WTC11 (cell line): ENCODE measurements at regions not wholly inside any gene's neighbourhood (a gene's known extent, or its start where the extent isn't known, plus 50 kb on each side); places are given as distances from the start of the nearest gene placed in this dataset.
A peak's percentile ranks its signal among the peaks of the same experiment; 100 is the strongest.

ENCODE experiments used
- ATAC-seq: fragments of 200-7000 bp; cut with Tn5 transposase; 2 replicates; pipeline ENCODE4 v1.10.0; 2021; ENCODE audit warnings: mild to moderate bottlenecking, moderate library complexity
- CTCF ChIA-PET: fragments of 300-600 bp; sonication (Branson Sonifier 250); formaldehyde crosslinking; loops from one replicate; lab custom pipeline; 2021; ENCODE audit warnings: antibody characterized with exemption; lab: Charles Lee
- POLR2A ChIA-PET: fragments of 350-600 bp; sonication (Branson Sonifier 250); formaldehyde crosslinking; loops from one replicate; lab custom pipeline; 2021; ENCODE audit warnings: antibody characterized with exemption; lab: Charles Lee
- DNase-seq: peaks from one replicate; pipeline ENCODE4 v3.0.0; 2021; ENCODE audit warnings: low spot score
- H3K27ac Mint-ChIP-seq: 2 replicates; pipeline ENCODE4 v1.8.0; 2021; ENCODE audit warnings: mixed read lengths
- H3K27me3 Mint-ChIP-seq: 2 replicates; pipeline ENCODE4 v1.8.0; 2021; ENCODE audit warnings: low read depth, mild to moderate bottlenecking, moderate library complexity, mixed read lengths
- H3K36me3 Mint-ChIP-seq: 2 replicates; pipeline ENCODE4 v1.8.0; 2021; ENCODE audit warnings: mixed read lengths
- H3K4me1 Mint-ChIP-seq: 2 replicates; pipeline ENCODE4 v1.8.0; 2022; ENCODE audit warnings: mixed read lengths
- H3K4me3 Mint-ChIP-seq: 2 replicates; pipeline ENCODE4 v1.8.0; 2021; ENCODE audit warnings: mild to moderate bottlenecking, moderate library complexity, mixed read lengths
- H3K9me3 Mint-ChIP-seq: 2 replicates; pipeline ENCODE4 v1.8.0; 2021; ENCODE audit warnings: mixed read lengths
- EMX1 ChIP-seq: fragments of 250-450 bp; sonication (Bioruptor Pico); IDR thresholded peaks from 2 replicates; pipeline ENCODE4 v1.8.0; 2021; ENCODE audit warnings: mild to moderate bottlenecking
- FOXJ3 ChIP-seq: sonication (generic); formaldehyde crosslinking; IDR thresholded peaks from 2 replicates; pipeline ENCODE4 v1.9.0; 2021; ENCODE audit warnings: missing genetic modification reagents, mild to moderate bottlenecking, borderline replicate concordance
- FOXK1 ChIP-seq: sonication (generic); formaldehyde crosslinking; IDR thresholded peaks from 2 replicates; pipeline ENCODE4 v1.8.0; 2022; ENCODE audit warnings: mild to moderate bottlenecking, moderate library complexity, missing genetic modification reagents
- IRF2 ChIP-seq: sonication (generic); formaldehyde crosslinking; IDR thresholded peaks from 2 replicates; pipeline ENCODE4 v1.8.0; 2022; ENCODE audit warnings: low read depth, missing genetic modification reagents, borderline replicate concordance
- OVOL2 ChIP-seq: fragments of 250-450 bp; sonication (Bioruptor Pico); IDR thresholded peaks from 2 replicates; pipeline ENCODE4 v1.9.0; 2021; ENCODE audit warnings: mild to moderate bottlenecking, borderline replicate concordance
- RELA ChIP-seq: sonication (generic); formaldehyde crosslinking; IDR thresholded peaks from 2 replicates; pipeline ENCODE4 v1.8.1; 2022; ENCODE audit warnings: missing genetic modification reagents, mild to moderate bottlenecking, borderline replicate concordance
- TCF7 ChIP-seq: sonication (generic); formaldehyde crosslinking; IDR thresholded peaks from 2 replicates; pipeline ENCODE4 v1.8.0; 2022; ENCODE audit warnings: mild to moderate bottlenecking, low read depth, missing genetic modification reagents, moderate library complexity
- TP53 ChIP-seq: sonication (generic); formaldehyde crosslinking; IDR thresholded peaks from 2 replicates; pipeline ENCODE4 v1.8.1; 2023; ENCODE audit warnings: mild to moderate bottlenecking, missing genetic modification reagents
- ZBTB21 ChIP-seq: sonication (generic); formaldehyde crosslinking; IDR thresholded peaks from 2 replicates; pipeline ENCODE4 v1.8.1; 2023; ENCODE audit warnings: mild to moderate bottlenecking, missing genetic modification reagents, borderline replicate concordance
- ZNF423 ChIP-seq: fragments of 250-450 bp; sonication (Bioruptor Pico); IDR thresholded peaks from 2 replicates; pipeline ENCODE4 v2.1.2; 2022; ENCODE audit warnings: mild to moderate bottlenecking, moderate library complexity
- TF ChIP-seq, protein P1 (sequence below): sonication (generic); formaldehyde crosslinking; conservative IDR thresholded peaks from 2 replicates; pipeline ENCODE4 v1.8.1; 2023; ENCODE audit warnings: mild to moderate bottlenecking, low read depth, missing genetic modification reagents, moderate library complexity
- TF ChIP-seq, protein P2 (sequence below): sonication (generic); formaldehyde crosslinking; IDR thresholded peaks from 2 replicates; pipeline ENCODE4 v1.8.1; 2022; ENCODE audit warnings: missing genetic modification reagents, borderline replicate concordance
- TF ChIP-seq, protein P3 (sequence below): sonication (generic); formaldehyde crosslinking; IDR thresholded peaks from 2 replicates; pipeline ENCODE4 v1.8.1; 2022; ENCODE audit warnings: low read depth, missing genetic modification reagents, borderline replicate concordance
- TF ChIP-seq, protein P4 (sequence below): fragments of 250-450 bp; sonication (Bioruptor Pico); IDR thresholded peaks from 2 replicates; pipeline ENCODE4 v1.9.0; 2021; ENCODE audit warnings: mild to moderate bottlenecking
- TF ChIP-seq, protein P5 (sequence below): sonication (generic); formaldehyde crosslinking; IDR thresholded peaks from 2 replicates; pipeline ENCODE4 v1.8.0; 2022; ENCODE audit warnings: missing genetic modification reagents
- TF ChIP-seq, protein P6 (sequence below): sonication (generic); formaldehyde crosslinking; IDR thresholded peaks from 2 replicates; pipeline ENCODE4 v1.8.1; 2022; ENCODE audit warnings: low read depth, mild to moderate bottlenecking, moderate library complexity, missing genetic modification reagents, borderline replicate concordance

DNA sequence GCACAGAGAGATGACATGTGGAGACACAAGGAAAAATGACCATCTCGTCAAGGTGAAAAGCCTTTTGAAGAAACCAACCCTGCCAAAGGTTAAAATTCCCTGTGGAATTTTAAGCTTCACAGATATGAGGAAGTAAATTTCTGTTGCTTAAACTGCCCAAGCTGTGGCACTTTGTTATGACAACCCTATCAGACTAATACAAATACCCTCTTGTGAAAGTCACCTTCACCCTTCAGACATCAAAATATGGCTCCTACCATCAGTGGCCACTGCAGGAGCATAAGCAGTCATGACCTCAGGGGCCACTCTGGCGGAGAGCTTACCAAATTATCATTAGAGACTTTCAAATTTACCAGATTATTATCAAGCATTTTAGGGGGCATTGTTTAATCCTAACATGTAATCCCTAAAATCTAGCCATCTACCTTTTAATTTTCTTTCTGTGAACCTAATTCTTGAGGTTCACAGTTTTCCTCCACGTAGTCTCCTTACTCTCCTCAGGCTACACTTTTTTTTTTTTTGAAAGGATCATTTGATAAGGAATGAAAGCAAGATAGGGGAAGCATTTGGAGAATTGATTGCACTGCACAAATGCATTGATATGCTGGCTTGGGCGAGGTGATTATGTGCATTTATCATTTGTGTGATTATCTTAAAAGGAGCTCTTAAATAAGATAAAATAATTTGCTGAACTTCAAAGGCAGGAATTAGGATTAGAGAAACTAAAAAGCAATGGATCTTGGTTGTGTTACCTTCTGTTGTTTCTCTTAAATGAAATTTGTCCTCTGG lies 90.3 kb downstream of the TMEM168 start:
- CTCF ChIA-PET, result no interaction called here
- no peak for DNase-seq
- TF ChIP-seq, protein P1, sequence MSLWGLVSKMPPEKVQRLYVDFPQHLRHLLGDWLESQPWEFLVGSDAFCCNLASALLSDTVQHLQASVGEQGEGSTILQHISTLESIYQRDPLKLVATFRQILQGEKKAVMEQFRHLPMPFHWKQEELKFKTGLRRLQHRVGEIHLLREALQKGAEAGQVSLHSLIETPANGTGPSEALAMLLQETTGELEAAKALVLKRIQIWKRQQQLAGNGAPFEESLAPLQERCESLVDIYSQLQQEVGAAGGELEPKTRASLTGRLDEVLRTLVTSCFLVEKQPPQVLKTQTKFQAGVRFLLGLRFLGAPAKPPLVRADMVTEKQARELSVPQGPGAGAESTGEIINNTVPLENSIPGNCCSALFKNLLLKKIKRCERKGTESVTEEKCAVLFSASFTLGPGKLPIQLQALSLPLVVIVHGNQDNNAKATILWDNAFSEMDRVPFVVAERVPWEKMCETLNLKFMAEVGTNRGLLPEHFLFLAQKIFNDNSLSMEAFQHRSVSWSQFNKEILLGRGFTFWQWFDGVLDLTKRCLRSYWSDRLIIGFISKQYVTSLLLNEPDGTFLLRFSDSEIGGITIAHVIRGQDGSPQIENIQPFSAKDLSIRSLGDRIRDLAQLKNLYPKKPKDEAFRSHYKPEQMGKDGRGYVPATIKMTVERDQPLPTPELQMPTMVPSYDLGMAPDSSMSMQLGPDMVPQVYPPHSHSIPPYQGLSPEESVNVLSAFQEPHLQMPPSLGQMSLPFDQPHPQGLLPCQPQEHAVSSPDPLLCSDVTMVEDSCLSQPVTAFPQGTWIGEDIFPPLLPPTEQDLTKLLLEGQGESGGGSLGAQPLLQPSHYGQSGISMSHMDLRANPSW (CRISPR knock-in tag), result no peak
- TF ChIP-seq ZBTB21 (no peak), FOXK1 (CRISPR knock-in tag) (no peak), RELA (CRISPR knock-in tag) (no peak), TP53 (CRISPR knock-in tag) (no peak), IRF2 (CRISPR knock-in tag) (no peak), TCF7 (CRISPR knock-in tag) (no peak)
- TF ChIP-seq, protein P2, sequence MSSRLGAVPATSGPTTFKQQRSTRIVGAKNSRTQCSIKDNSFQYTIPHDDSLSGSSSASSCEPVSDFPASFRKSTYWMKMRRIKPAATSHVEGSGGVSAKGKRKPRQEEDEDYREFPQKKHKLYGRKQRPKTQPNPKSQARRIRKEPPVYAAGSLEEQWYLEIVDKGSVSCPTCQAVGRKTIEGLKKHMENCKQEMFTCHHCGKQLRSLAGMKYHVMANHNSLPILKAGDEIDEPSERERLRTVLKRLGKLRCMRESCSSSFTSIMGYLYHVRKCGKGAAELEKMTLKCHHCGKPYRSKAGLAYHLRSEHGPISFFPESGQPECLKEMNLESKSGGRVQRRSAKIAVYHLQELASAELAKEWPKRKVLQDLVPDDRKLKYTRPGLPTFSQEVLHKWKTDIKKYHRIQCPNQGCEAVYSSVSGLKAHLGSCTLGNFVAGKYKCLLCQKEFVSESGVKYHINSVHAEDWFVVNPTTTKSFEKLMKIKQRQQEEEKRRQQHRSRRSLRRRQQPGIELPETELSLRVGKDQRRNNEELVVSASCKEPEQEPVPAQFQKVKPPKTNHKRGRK, result no peak
- TF ChIP-seq, protein P3, sequence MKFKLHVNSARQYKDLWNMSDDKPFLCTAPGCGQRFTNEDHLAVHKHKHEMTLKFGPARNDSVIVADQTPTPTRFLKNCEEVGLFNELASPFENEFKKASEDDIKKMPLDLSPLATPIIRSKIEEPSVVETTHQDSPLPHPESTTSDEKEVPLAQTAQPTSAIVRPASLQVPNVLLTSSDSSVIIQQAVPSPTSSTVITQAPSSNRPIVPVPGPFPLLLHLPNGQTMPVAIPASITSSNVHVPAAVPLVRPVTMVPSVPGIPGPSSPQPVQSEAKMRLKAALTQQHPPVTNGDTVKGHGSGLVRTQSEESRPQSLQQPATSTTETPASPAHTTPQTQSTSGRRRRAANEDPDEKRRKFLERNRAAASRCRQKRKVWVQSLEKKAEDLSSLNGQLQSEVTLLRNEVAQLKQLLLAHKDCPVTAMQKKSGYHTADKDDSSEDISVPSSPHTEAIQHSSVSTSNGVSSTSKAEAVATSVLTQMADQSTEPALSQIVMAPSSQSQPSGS (CRISPR knock-in tag), result no peak
- no peak for ATAC-seq
- Mint-ChIP-seq H3K27ac (no peak overlapping the region), H3K4me1 (peaks cover 9% of the 10 kb centered on the region), H3K36me3 (peaks cover 6% of the 10 kb centered on the region), H3K27me3 (no peaks in the 10 kb centered on the region), H3K9me3 (peaks cover 11% of the 10 kb centered on the region), H3K4me3 (no peak overlapping the region)
- POLR2A ChIA-PET, result no interaction called here

DNA sequence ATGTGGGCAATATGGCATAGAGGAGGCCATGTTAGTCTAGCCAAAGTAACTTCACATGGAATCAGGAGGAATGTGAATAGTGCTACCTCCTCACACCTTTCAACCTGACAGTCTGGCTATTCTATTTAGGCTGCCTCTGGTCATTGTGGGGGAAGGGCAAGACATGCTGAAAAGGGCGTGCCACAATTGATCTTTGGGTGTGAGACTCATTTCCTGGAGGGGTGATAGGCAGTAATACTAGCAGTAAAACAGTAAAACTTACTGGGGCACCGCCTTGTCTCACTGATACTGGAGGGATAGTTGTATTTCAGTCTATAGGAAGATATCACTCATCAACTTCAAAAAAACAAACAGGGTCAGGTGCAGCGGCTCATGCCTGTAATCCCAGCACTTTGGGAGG lies 88.7 kb downstream of the TMEM168 start:
- DNase-seq (no peak), ATAC-seq (peak; percentile 41; the same call in 1 of the 2 replicates)
- Mint-ChIP-seq H3K9me3 (peaks cover 10% of the 10 kb centered on the region), H3K27ac (no peak overlapping the region), H3K36me3 (peaks cover 6% of the 10 kb centered on the region), H3K4me3 (no peak overlapping the region), H3K4me1 (peaks cover 9% of the 10 kb centered on the region), H3K27me3 (no peaks in the 10 kb centered on the region)
- POLR2A ChIA-PET, result no interaction called here
- TF ChIP-seq FOXJ3 (CRISPR knock-in tag), result no peak
- CTCF ChIA-PET, result no interaction called here

DNA sequence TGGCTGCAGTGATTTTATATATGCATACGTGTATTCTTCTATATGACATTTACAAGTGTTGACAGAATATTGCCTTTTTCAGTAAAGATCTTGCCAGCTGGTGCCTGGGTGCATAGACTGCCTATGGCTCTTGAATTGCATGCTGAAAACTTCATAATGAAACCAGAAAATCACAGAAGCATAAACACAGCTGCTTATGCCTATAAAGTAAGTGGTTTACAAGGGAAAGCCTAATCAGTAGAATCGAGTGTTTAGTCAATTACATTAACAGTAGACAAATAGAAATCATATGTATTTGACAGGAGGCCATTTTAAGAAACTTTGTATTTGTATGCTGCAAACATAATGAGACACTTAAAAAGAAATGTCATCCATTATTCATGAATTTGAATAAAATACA lies 82.5 kb downstream of the TMEM168 start:
- no peaks in the 10 kb centered on the region for H3K36me3 Mint-ChIP-seq
- no peak overlapping the region for H3K27ac Mint-ChIP-seq
- H3K4me3 Mint-ChIP-seq, result no peak overlapping the region
- H3K4me1 Mint-ChIP-seq, result 0 out of 2 replicates have a peak, but pooled peaks cover 4% of the 10 kb centered on the region
- ChIA-PET POLR2A (no interaction called here), CTCF (interaction anchor here (0.7 to 1.0 kb wide), 2 partner anchors 134 to 158 kb away, joined by 3 read pairs; no protein-coding TSS in a partner anchor)
- DNase-seq (no peak), ATAC-seq (no peak)
- no peaks in the 10 kb centered on the region for H3K9me3 Mint-ChIP-seq
- no peaks in the 10 kb centered on the region for H3K27me3 Mint-ChIP-seq
- TF ChIP-seq EMX1 (CRISPR knock-in tag) (no peak), ZNF423 (CRISPR knock-in tag) (no peak), OVOL2 (CRISPR knock-in tag) (no peak)
- TF ChIP-seq, protein P4, sequence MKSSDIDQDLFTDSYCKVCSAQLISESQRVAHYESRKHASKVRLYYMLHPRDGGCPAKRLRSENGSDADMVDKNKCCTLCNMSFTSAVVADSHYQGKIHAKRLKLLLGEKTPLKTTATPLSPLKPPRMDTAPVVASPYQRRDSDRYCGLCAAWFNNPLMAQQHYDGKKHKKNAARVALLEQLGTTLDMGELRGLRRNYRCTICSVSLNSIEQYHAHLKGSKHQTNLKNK (CRISPR knock-in tag), result no peak
- TF ChIP-seq, protein P5, sequence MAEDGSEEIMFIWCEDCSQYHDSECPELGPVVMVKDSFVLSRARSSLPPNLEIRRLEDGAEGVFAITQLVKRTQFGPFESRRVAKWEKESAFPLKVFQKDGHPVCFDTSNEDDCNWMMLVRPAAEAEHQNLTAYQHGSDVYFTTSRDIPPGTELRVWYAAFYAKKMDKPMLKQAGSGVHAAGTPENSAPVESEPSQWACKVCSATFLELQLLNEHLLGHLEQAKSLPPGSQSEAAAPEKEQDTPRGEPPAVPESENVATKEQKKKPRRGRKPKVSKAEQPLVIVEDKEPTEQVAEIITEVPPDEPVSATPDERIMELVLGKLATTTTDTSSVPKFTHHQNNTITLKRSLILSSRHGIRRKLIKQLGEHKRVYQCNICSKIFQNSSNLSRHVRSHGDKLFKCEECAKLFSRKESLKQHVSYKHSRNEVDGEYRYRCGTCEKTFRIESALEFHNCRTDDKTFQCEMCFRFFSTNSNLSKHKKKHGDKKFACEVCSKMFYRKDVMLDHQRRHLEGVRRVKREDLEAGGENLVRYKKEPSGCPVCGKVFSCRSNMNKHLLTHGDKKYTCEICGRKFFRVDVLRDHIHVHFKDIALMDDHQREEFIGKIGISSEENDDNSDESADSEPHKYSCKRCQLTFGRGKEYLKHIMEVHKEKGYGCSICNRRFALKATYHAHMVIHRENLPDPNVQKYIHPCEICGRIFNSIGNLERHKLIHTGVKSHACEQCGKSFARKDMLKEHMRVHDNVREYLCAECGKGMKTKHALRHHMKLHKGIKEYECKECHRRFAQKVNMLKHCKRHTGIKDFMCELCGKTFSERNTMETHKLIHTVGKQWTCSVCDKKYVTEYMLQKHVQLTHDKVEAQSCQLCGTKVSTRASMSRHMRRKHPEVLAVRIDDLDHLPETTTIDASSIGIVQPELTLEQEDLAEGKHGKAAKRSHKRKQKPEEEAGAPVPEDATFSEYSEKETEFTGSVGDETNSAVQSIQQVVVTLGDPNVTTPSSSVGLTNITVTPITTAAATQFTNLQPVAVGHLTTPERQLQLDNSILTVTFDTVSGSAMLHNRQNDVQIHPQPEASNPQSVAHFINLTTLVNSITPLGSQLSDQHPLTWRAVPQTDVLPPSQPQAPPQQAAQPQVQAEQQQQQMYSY, result no peak
- TF ChIP-seq, protein P6, sequence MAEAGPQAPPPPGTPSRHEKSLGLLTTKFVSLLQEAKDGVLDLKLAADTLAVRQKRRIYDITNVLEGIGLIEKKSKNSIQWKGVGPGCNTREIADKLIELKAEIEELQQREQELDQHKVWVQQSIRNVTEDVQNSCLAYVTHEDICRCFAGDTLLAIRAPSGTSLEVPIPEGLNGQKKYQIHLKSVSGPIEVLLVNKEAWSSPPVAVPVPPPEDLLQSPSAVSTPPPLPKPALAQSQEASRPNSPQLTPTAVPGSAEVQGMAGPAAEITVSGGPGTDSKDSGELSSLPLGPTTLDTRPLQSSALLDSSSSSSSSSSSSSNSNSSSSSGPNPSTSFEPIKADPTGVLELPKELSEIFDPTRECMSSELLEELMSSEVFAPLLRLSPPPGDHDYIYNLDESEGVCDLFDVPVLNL (CRISPR knock-in tag), result no peak
